ENCODE measurements at regions not wholly inside any gene's neighbourhood (a gene's known extent, or its start where the extent isn't known, plus 50 kb on each side); places are given as distances from the start of the nearest gene placed in this dataset.

DNA sequence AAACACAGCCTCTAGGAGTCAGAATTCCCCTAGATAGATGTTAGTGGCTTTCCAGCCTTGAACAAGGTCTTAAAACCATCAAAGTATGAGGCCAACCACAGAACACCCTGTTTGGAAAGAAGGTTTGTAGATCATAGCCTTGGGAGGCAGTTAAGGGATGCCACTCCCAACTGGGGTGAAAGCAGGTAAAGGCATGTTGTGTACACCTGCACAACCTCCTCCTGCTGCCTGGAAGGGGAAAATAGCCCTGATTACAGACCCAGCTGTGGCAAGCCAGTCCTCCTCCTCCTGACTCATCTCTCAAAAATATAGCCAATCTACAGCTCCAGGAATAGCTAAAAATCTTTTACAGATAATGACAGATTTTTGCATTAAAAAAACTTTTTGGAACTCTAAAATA lies 108.1 kb downstream of the RBM43 start:
- DNase-seq = no peak

DNA sequence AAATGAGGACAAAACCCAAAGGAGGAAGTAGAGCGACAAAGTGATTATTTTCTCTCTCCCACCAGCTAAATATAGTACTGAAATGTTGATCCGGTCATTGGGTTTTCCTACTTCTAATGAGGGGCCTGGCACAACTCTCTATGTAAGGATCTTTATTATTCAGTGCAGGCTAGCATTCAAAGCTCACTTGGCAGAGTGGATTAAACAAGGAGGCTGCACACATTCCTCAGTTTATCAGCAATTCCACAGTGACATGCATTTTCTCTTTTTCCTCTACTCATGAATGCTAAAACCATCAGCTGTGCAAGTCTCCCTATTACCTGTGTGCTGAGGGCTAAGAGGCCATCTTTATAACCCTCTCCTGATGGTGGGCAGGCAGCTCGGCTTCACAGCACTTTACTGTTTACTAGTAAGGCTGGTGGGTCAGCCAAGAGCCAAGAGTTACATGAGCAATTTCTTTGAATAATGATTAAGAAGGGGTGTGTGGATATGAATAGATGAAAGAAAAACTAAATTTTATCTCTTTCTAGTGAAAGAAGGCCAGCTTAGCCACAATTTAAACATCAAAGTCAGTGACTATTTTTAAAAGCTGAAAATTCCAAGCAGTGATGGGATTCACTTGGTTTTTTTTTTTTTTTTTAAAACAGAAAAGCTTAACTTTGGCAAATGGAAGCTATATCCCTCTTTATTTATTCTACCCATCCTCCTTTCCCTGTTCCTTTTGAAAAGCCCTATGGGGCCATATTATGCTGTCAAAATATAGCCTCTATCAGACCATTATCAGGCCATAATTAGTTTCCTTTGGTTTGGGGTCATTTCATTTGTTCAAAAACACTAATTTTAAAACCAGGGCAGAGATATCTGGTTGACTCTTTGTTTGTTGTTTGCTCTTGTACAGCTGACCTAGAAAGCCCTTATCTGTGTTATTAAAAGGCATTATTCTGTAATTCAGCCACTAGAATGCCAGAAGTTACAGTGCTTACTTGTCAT lies 111.0 kb downstream of the RBM43 start:
- DNase-seq = no peak

DNA sequence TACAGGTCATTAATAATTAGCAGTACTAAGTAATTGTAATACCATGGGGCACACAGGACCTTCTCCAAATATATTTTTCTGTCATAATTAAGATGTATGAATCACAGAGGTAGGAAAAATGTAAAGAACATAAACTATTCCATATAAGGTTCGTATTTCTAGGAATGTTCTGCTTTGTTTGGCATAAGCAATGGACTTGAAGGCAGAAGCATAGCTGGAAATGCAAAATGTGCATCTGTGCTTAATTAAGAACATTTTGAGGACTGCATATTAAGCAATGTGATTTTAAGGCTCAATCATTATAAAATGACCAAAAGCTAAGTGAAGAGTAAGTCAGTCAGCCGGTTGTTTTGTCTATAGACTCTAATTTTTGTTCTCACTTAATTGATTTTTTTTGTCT lies 123.2 kb downstream of the RBM43 start:
- DNase-seq = no peak

DNA sequence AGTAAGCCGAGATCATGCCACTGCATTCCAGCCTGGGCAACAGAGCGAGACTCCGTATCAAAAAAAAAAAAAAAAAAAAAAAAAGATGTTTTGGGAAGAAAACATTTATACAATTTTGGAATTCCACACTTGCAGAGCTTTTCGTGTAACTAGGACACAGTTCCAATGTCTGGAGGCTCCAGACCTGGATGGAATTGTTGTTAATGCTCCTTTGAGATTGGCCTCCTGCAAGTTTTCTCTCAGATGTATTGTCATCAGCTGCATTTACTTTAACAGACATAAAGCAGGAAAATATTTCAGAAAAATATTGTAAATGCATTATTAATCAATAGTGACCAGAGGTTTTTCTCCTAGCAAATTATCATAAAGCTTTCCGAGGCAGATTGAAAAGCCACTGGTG lies 124.1 kb downstream of the RBM43 start:
- no peak for DNase-seq

DNA sequence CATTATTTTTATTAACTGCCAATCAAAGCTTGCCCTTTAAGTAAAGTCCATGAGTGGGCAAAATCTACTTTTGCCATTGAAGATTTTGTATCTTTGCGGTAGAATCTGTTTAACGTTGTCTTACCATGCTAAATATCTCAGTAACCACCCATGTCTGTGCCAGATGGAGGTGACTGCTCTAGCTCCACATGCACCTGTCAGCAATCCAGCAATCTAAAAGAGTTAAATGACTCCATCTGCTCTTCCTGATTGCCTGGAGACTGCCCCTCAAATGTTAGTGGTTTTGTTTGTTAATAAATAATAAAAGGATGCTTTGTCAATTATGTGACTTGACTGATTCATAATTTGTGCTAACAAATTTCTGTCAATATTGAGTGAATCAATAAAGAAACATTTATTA lies 141.7 kb downstream of the RBM43 start:
- no peak for DNase-seq

DNA sequence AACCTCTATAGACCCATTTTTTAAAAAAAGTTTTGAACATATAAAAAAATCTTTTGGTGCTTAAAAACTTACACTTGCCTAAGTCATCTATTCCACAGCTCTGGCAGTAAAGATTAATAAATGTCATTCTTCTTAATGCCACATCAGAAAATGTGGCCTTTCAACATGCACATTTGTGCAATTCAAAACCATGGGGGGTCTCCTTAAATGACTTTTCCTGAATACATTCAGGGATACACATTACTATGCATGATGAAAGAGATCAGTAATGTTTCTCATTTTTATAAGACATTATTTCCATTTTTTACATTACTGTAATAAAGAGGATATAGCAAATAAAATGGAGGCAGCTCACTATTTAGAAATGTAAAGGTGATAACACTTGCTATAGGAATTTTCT lies 142.3 kb downstream of the RBM43 start:
- DNase-seq = no peak

DNA sequence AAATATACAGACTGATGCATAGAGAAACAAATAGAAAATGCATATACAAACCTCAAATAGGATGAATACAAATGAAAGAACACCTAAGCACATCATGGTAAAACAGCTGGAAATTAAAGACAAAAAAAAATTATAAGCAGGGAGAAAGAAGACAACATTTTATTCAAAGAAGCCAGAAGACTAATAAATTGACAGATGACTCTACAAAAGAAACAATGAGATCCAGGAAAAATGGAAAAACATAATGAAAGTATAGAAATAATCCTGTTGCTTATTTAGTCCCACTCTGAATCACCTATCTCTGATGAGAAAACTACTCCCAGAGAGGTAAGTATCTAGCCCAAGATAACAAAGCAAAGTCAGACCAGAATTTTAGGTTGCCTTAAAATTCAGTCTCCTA lies 143.4 kb downstream of the RBM43 start:
- no peak for DNase-seq

DNA sequence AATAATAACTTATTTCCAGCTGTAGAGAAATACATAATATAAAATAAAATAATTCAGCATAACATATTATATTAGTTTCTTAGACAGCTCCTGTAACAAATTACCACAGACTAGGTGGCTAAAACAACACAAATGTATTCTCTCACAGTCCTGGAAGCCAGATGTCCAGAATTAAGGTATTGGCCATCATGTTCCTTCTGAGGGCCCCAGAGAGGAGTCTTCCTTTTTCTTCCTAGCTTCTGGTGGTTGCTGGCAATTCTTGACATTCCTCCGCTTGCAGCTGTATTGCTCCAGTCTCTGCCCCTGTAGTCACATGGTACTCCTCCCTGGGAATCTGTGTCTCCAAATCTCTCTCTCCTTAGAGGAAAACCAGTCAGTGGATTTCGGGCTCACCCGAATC lies 146.8 kb downstream of the RBM43 start:
- no peak for DNase-seq

DNA sequence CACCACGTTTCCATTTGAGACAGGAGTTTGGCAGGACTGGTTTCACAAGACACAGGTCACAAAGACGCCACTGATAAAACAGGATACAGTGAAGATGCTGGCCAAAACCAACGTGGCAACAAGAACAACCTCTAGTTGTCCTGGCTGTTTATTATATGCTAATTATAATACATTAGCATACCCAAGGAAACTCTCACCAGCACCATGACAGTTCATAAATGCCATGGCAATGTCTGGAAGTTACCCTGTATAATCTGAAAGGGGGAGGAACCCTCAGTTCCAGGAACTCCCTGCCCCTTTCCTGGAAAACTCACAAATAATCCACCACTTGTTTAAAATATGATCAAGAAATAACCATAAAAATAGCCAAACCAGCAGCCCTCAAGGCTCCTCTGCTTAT lies 148.3 kb downstream of the RBM43 start:
- no peak for DNase-seq

DNA sequence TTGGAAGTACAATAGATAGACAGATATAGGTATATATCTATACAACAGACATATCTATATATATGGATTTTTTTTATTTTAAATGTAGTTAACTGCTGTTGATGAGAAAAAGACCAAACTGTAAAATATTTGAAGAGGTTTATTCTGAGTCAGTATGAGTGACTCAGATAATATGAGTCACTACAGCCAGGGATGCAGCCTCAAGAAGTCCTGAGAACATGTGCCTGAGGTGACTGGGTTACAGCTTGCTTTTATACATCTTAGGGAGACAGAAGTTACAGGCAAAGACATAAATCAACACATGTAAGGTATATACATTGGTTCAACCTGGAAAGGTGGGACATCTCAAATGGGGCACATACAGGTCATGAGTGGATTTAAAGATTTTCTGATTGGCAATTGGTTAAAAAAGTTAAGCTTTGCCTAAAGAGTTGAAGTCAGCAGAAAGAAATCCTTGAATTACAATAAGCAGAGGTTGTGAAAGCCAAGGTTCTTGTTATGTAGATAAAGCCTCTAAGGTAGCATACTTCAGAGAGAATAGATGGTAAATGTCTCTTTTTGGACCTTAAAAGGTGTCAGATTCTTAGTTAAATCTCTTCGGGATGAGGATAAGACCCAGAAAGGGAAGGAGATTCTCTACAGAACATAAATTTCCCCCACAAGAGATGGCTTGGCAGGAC lies 149.9 kb downstream of the RBM43 start:
- no peak for DNase-seq

DNA sequence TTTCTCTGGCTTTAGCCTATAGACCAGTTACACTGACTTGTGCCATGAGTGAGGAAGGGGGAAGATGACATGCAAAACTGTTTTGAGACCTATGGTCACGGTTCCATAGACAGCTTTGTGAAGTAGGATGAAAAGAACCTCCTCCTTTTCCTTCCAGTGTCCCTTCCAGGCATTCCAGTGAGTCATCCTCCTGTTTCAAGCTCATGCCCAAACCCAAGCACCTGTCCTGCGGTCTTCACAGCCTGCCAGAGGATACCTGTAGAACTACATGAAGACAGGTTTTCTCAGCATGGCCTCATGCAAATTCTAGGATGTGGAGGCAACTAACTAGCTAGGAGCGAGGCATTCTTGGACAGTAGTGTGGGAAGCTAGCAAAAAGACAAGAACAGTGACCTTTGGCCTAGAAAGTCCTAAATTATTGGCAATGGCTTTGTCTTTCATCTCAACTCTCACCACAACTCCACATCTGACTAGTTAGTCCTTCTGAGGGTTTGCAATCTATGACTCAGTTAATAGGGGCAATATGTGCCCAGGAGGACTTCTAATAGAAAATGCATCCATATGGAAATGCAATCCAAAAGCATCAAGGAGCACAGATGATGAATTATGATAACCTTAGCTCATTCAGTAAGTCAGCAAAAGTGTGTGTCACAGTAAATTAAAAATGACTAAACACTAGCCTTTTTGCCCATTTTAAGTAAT lies 154.7 kb downstream of the RBM43 start:
- DNase-seq = no peak

DNA sequence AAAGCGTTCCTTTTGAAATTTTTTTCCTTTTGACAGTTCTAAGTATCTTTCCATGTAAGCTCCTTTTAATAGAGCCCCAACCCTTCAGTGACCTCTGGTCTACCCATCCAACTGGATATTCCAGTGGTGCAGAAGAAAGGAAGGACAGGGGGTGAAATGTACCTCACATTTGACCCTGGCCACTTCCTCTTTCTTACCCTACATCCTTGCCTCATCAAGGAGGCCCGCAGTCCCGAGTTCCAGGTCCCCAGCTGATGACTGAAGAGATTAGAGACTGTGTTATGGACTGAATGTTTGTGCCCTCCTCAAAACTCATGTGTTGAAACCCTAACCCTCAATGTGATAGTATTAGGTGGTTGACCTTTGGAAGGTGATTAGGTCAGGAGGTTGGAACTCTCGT lies 158.1 kb downstream of the RBM43 start:
- DNase-seq = no peak

DNA sequence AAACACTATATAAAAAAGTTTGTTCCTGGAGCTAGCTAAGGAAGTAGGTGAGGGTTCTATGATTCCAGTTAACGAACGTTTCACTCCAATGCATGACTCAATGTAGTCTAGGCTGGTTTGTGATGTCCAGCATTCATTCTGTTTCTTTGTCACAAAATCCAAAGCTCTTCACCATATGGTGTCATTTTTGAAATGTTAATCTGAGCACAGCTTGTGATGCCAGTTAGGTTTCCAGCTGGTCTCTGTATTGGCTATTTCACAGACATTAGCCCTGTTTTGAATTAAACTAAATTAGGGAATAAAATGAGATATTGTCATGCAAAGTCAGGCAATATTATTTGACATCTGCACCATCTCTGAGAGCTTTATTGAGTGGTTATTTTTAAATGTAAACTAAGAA lies 159.4 kb downstream of the RBM43 start:
- no peak for DNase-seq

DNA sequence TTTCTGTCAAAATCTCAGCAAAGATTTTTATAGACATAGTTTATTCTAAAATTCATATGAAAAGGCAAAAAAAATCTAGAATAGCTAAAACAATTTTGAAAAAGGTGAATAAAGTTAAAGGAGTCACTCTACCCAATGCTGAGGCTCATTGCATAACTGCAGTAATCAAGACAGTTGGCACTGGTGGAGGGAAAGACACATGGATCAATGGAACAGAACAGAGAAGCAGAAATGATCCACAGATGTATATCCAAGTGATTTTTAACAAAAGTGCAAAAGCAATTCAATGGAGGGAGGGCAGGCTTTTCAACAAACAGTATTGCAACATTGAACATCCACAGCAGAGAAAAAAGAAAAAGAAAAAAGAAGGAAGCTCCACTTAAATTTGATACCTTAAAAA lies 162.8 kb downstream of the RBM43 start:
- DNase-seq = no peak

DNA sequence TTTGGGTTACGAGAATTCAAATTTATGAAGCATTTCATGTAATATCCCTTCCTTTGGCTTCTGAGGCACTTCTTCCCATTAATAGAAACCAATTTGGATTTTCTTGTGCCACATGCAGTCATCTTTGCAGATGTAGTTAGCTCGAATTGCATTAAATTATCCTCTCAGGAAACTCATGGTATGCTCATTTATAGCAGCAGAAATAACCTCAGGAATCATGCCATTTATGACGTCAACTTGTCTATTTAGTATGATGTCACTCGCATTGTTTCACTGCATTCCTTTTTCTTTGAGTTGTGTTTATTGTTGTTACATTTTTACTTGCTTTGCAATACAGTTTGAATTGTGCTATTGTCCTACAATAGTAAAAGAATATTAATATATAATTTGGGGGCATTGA lies 163.8 kb downstream of the RBM43 start:
- no peak for DNase-seq

DNA sequence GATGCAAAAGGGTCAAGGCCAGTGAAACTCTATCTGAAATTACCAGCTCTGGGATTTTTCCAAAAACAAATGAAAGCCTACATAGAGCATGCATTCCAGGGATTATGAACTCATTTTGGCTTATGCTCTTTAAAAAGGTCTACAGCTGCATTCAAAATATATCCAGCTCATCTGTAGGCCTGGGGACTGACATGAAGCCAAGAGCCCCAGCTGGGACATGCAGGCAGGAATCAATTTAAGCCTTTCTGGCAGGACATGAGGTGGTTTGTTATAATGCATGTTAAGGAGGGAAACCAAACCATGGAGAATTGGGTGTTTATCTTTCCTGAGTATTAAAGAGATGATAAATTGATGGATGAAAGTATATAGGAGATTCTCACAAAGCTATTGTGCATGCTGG lies 164.5 kb downstream of the RBM43 start:
- DNase-seq = no peak

DNA sequence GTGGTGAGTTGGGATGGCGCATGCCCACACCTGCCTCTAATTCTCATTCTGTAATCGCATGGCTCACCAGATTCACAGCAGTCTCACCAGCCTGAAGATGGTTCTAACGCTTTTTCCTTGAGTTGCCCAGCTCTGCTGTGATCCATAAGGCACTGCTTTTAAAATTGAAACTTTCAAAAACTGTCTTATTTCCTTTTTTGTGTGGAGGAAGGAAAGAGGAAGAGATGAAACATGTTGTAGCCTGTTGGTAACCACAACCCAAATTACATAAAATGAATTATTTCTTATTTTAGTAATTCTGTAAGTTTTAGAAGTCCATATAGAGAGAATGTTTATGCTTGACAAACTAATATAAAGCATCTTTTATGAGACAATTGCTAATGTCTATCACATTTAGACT lies 165.4 kb downstream of the RBM43 start:
- no peak for DNase-seq

DNA sequence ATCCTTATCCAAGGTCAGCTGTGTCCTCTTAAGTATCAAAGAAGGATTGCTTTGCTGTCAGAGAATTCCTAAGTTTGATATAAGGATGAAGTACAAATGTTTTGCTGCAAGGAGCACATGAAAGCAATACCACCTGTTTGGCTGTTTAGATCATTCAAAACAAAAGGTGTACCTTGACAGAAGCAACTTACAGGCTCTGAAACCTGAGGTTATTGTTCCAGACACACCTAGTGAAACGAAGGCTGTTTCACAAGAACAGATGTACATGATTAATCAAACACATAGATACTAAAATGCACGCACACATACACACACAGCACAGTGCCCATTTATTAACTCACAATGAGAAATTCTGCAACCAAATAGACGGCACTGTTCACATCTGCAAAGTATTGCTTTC lies 166.2 kb downstream of the RBM43 start:
- DNase-seq = no peak

DNA sequence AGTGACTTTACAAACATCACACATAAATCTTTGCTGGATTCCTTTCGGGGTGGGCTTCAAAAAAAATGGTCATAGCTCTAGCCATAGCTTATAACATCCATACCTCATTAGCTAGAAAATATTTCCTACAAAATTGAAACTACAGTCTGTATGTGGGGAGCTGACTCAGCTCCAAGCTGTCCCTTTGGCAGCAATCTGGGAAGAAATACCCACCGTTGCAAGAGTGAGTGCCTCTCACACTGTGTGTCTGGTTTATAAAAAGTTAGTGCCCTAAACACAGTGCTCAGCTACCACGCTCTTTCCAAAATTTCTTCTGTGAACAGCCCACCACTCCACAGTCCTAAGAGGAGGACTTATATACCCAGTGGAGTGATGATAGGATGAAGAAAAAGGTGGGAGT lies 170.1 kb downstream of the RBM43 start:
- DNase-seq = no peak

DNA sequence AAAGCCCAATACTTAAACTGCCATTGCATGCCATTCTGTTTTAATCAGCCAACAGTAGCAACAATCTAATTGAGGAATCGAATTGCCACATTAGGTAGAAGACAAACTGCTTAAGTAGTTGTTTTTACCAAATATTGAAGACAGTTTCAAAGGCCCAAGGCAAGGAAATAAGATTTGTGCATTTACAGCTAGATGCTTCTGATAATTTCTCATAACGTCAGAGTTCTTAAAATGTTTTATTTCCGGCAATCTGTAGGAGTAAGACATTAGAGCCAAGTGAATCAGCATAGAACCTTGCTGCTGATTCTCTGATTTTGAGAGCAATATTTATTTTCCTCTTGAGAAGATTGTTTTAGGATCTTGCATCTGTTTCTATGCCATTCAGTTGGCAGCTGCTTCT lies 174.3 kb downstream of the RBM43 start:
- DNase-seq = no peak

DNA sequence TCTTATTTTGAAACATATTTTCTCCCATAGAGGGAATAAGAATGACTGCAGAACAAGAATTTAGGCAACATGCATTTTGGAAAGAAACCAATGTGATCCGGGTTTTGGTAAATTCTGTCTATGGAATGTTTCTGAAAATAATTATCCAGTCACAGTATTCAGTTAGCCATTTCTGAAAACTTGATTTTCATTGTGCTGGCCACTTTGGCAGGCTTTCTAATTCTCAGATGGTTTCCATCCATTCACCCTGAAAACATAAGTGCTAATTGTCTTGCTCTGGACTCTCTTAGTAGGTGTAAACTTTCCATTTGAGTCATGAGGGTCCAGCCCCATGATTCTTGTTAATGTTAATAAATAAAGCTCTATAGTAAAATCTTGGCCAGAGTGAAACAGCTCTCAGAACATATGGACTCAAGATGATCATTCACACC lies 176.5 kb downstream of the RBM43 start:
- no peak for DNase-seq

DNA sequence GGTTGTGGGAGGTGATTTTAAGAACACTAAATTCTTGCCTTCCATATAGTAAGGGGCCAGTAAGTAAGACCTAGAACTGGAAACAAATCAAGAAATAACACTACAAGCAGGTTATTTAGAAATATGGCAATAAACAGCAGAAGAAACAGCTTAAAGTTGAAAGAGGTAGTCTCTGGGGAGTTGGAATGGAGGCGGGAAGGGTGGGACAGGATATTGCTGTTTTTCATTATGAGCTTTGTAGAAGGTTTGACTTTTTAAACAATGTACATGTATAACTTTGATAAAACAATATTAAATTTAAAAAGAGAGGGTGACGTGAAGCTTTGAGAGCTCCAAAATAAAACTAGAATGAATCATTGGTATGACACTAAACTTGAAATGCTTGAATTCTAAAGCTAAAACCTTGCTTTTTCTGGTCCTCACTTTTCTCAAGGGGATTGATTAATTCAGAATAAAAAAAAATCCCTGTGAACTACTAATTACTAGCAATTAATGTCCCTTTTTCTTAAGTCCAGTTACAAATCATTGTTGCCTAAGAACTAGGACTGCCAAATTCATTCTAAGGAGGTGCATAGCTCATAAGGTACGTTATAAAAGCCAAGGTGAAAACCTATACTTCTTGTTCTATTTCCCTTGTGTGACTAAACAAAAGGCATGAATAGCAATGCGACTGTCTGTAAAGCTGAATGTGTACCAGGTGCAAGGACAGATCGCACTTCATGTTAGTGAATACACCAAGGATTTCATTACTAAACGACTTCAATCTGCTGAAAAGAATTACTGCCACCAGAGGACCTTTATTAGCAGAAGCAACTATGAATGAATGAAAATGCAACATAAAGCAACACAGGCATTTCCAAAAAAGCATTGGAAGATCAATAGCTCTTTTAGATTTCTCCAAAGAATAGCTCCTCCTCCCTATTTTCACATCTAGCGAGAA lies 177.5 kb downstream of the RBM43 start:
- DNase-seq = no peak

DNA sequence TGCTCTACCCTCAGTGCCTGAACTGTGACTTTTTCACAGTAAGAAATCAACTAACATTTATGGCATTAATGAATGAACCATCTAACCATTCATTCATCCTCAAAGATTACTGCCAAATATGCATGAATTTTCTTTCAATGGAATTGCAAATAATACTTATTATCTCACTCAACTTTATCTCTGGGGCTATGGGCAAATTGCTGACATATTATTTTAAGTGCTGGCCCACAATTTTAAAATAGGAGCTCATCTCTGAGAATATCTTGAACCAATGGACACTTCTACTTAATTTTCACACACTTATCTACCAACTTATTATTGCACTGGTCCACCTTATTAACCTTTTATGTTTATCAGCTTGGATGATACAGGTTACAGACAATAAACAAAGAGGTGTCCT lies 182.8 kb downstream of the RBM43 start:
- no peak for DNase-seq
